ENCODE measurements at regions not wholly inside any gene's neighbourhood (a gene's known extent, or its start where the extent isn't known, plus 50 kb on each side); places are given as distances from the start of the nearest gene placed in this dataset.

GRCh38 chr4:129352480-129352879 is 256.5 kb downstream of the C4orf33 start:
- no peaks in the 10 kb centered on the region for H3K4me1 ChIP-seq (ENCODE audit: control insufficient read depth, extremely low read depth, insufficient read depth, low read length)
- no peaks in the 10 kb centered on the region for H3K79me2 ChIP-seq (ENCODE audit: control insufficient read depth, insufficient read depth, low read length)
- H3K4me2 ChIP-seq (ENCODE audit: extremely low read depth, insufficient read depth, low read length) = no peak overlapping the region
- H3K9me3 ChIP-seq (ENCODE audit: control insufficient read depth, insufficient read depth, low read depth, low read length) = no peaks in the 10 kb centered on the region
- no peaks in the 10 kb centered on the region for H4K20me1 ChIP-seq (ENCODE audit: control insufficient read depth, extremely low read depth, insufficient read depth, low read length)
- no peaks in the 10 kb centered on the region for H3K36me3 ChIP-seq (ENCODE audit: control insufficient read depth, insufficient read depth, low read length)
- no peak for DNase-seq (ENCODE audit: low read depth in 2 of 2)
- H3K9ac ChIP-seq (ENCODE audit: insufficient read depth, low read length) = no peak overlapping the region
- no peak for TF ChIP-seq CTCF (conservative IDR thresholded peaks at IDR 0.05 in 1 of 2, IDR thresholded peaks at IDR 0.05 in 1 of 2; ENCODE audit: low read depth in 1 of 2, low read length in 2 of 2)
- no peak for TF ChIP-seq EZH2 (IDR thresholded peaks at IDR 0.05; ENCODE audit: low read length, missing control alignments)
- no peak overlapping the region for H3K4me3 ChIP-seq (replicated peaks in 1 of 4; ENCODE audit: control extremely low read depth in 1 of 4, insufficient read depth in 1 of 4, low read depth in 3 of 4, low read length in 4 of 4)
- H2AFZ ChIP-seq (ENCODE audit: low read length) = no peak overlapping the region
- peaks cover 3% of the 10 kb centered on the region for H3K27me3 ChIP-seq (ENCODE audit: control insufficient read depth, insufficient read depth, low read length)
- H3K27ac ChIP-seq (ENCODE audit: insufficient read depth, low read length) = no peak overlapping the region

GRCh38 chr4:129353490-129353889 is 257.5 kb downstream of the C4orf33 start:
- no peaks in the 10 kb centered on the region for H3K4me1 ChIP-seq (ENCODE audit: control insufficient read depth, extremely low read depth, insufficient read depth, low read length)
- H3K4me2 ChIP-seq (ENCODE audit: extremely low read depth, insufficient read depth, low read length) = no peak overlapping the region
- no peak overlapping the region for H2AFZ ChIP-seq (ENCODE audit: low read length)
- H3K9ac ChIP-seq (ENCODE audit: insufficient read depth, low read length) = no peak overlapping the region
- H3K27ac ChIP-seq (ENCODE audit: insufficient read depth, low read length) = no peak overlapping the region
- no peak overlapping the region for H3K4me3 ChIP-seq (replicated peaks in 1 of 4; ENCODE audit: control extremely low read depth in 1 of 4, insufficient read depth in 1 of 4, low read depth in 3 of 4, low read length in 4 of 4)
- H3K36me3 ChIP-seq (ENCODE audit: control insufficient read depth, insufficient read depth, low read length) = no peaks in the 10 kb centered on the region
- TF ChIP-seq EZH2 (IDR thresholded peaks at IDR 0.05; ENCODE audit: low read length, missing control alignments) (no peak), CTCF (conservative IDR thresholded peaks at IDR 0.05 in 1 of 2, IDR thresholded peaks at IDR 0.05 in 1 of 2; ENCODE audit: low read depth in 1 of 2, low read length in 2 of 2) (no peak)
- no peaks in the 10 kb centered on the region for H3K9me3 ChIP-seq (ENCODE audit: control insufficient read depth, insufficient read depth, low read depth, low read length)
- H3K27me3 ChIP-seq (ENCODE audit: control insufficient read depth, insufficient read depth, low read length) = peaks cover 3% of the 10 kb centered on the region
- no peaks in the 10 kb centered on the region for H3K79me2 ChIP-seq (ENCODE audit: control insufficient read depth, insufficient read depth, low read length)
- H4K20me1 ChIP-seq (ENCODE audit: control insufficient read depth, extremely low read depth, insufficient read depth, low read length) = no peaks in the 10 kb centered on the region
- no peak for DNase-seq (ENCODE audit: low read depth in 2 of 2)

GRCh38 chr4:129355031-129355430 is 259.1 kb downstream of the C4orf33 start:
- TF ChIP-seq CTCF (conservative IDR thresholded peaks at IDR 0.05 in 1 of 2, IDR thresholded peaks at IDR 0.05 in 1 of 2; ENCODE audit: low read depth in 1 of 2, low read length in 2 of 2) = no peak
- no peak for TF ChIP-seq EZH2 (IDR thresholded peaks at IDR 0.05; ENCODE audit: low read length, missing control alignments)
- Histone ChIP-seq H3K4me3 (replicated peaks in 1 of 4; ENCODE audit: control extremely low read depth in 1 of 4, insufficient read depth in 1 of 4, low read depth in 3 of 4, low read length in 4 of 4) (no peak overlapping the region), H3K79me2 (ENCODE audit: control insufficient read depth, insufficient read depth, low read length) (no peaks in the 10 kb centered on the region), H4K20me1 (ENCODE audit: control insufficient read depth, extremely low read depth, insufficient read depth, low read length) (no peaks in the 10 kb centered on the region), H3K9ac (ENCODE audit: insufficient read depth, low read length) (no peak overlapping the region), H3K4me1 (ENCODE audit: control insufficient read depth, extremely low read depth, insufficient read depth, low read length) (no peaks in the 10 kb centered on the region), H3K9me3 (ENCODE audit: control insufficient read depth, insufficient read depth, low read depth, low read length) (no peaks in the 10 kb centered on the region), H3K27me3 (ENCODE audit: control insufficient read depth, insufficient read depth, low read length) (peaks cover 3% of the 10 kb centered on the region), H3K4me2 (ENCODE audit: extremely low read depth, insufficient read depth, low read length) (no peak overlapping the region), H2AFZ (ENCODE audit: low read length) (no peak overlapping the region), H3K36me3 (ENCODE audit: control insufficient read depth, insufficient read depth, low read length) (no peaks in the 10 kb centered on the region), H3K27ac (ENCODE audit: insufficient read depth, low read length) (no peak overlapping the region)
- peak in 1 of 2 donors; percentile 3 for DNase-seq (ENCODE audit: low read depth in 2 of 2)

All from fibroblast of lung (primary cell).